ENCODE measurements at regions not wholly inside any gene's neighbourhood (a gene's known extent, or its start where the extent isn't known, plus 50 kb on each side); places are given as distances from the start of the nearest gene placed in this dataset.
"Not testable (repeated sequence)": the region's sequence is repeated elsewhere in the genome, so short reads cannot be mapped to it uniquely, and the experiment has no call there.

DNA sequence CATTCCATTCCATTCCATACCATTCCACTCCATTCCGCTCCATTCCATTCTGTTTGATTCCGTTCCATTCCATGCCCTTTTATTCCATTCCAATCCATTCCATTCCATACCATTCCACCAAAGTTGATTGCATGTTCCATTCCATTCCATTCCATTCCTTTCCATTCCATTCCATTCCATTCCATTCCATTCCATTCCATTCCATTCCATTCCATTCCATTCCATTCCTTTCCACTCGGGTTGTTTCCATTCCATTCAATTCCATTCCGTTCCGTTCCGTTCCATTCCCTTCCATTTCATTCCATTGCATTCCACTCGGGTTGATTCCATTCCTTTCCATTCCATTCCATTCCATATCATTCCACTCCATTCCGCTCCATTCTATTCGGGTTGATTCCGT, 152.7 kb downstream of the CWH43 start:
- H3K4me3 ChIP-seq (ENCODE audit: low read depth in 1 of 2, low read length in 2 of 2); H3K9me3 ChIP-seq (ENCODE audit: low read length); H3K9ac ChIP-seq (ENCODE audit: low read length); H3K27me3 ChIP-seq (ENCODE audit: control insufficient read depth in 1 of 2, insufficient read depth in 2 of 2, low read length in 2 of 2); H3K36me3 ChIP-seq (ENCODE audit: insufficient read depth, low read length); H3K27ac ChIP-seq (ENCODE audit: low read depth, low read length); H3K4me1 ChIP-seq (ENCODE audit: insufficient read depth, low read length): not testable (repeated sequence)

GRCh38 chr4:49139513-49139912, 153.4 kb downstream of the CWH43 start:
- H3K36me3 ChIP-seq (ENCODE audit: insufficient read depth, low read length); H3K4me1 ChIP-seq (ENCODE audit: insufficient read depth, low read length); H3K4me3 ChIP-seq (ENCODE audit: low read depth in 1 of 2, low read length in 2 of 2); H3K27me3 ChIP-seq (ENCODE audit: control insufficient read depth in 1 of 2, insufficient read depth in 2 of 2, low read length in 2 of 2); H3K27ac ChIP-seq (ENCODE audit: low read depth, low read length); H3K9ac ChIP-seq (ENCODE audit: low read length); H3K9me3 ChIP-seq (ENCODE audit: low read length): not testable (repeated sequence)

GRCh38 chr4:49140351-49140750, 154.3 kb downstream of the CWH43 start:
- not testable (repeated sequence) for H3K4me3 ChIP-seq (ENCODE audit: low read depth in 1 of 2, low read length in 2 of 2); H3K4me1 ChIP-seq (ENCODE audit: insufficient read depth, low read length); H3K9ac ChIP-seq (ENCODE audit: low read length); H3K9me3 ChIP-seq (ENCODE audit: low read length); H3K27me3 ChIP-seq (ENCODE audit: control insufficient read depth in 1 of 2, insufficient read depth in 2 of 2, low read length in 2 of 2); H3K36me3 ChIP-seq (ENCODE audit: insufficient read depth, low read length); H3K27ac ChIP-seq (ENCODE audit: low read depth, low read length)

DNA sequence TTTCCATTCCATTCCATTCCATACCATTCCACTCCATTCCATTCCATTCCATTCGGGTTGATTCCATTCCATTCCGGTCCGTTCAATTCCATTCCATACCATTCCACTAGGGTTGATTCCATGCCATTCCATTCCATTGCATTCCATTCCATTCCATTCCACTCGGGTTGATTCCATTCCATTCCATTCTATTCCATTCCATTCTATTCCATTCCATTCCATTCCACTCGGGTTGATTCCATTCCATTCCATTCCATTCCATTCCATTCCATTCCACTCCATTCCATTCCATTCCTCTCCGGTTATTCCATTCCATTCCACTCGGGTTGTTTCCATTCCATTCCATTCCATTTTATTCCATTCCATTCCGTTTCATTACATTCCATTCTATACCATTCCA, 155.9 kb downstream of the CWH43 start:
- not testable (repeated sequence) for H3K27ac ChIP-seq (ENCODE audit: low read depth, low read length); H3K4me3 ChIP-seq (ENCODE audit: low read depth in 1 of 2, low read length in 2 of 2); H3K9ac ChIP-seq (ENCODE audit: low read length); H3K9me3 ChIP-seq (ENCODE audit: low read length); H3K36me3 ChIP-seq (ENCODE audit: insufficient read depth, low read length); H3K4me1 ChIP-seq (ENCODE audit: insufficient read depth, low read length); H3K27me3 ChIP-seq (ENCODE audit: control insufficient read depth in 1 of 2, insufficient read depth in 2 of 2, low read length in 2 of 2)

GRCh38 chr4:49147143-49147542, 161.1 kb downstream of the CWH43 start:
- not testable (repeated sequence) for H3K4me1 ChIP-seq (ENCODE audit: insufficient read depth, low read length); H3K27me3 ChIP-seq (ENCODE audit: control insufficient read depth in 1 of 2, insufficient read depth in 2 of 2, low read length in 2 of 2); H3K4me3 ChIP-seq (ENCODE audit: low read depth in 1 of 2, low read length in 2 of 2); H3K9ac ChIP-seq (ENCODE audit: low read length); H3K36me3 ChIP-seq (ENCODE audit: insufficient read depth, low read length); H3K27ac ChIP-seq (ENCODE audit: low read depth, low read length)
- H3K9me3 ChIP-seq (ENCODE audit: low read length): peaks cover 15% of the 10 kb centered on the region

GRCh38 chr4:49147596-49147995, 161.5 kb downstream of the CWH43 start:
- H3K27me3 ChIP-seq (ENCODE audit: control insufficient read depth in 1 of 2, insufficient read depth in 2 of 2, low read length in 2 of 2): not testable (repeated sequence)

GRCh38 chr4:49149006-49149975, 163.2 kb downstream of the CWH43 start:
- H3K27me3 ChIP-seq (ENCODE audit: control insufficient read depth in 1 of 2, insufficient read depth in 2 of 2, low read length in 2 of 2); H3K27ac ChIP-seq (ENCODE audit: low read depth, low read length); H3K9ac ChIP-seq (ENCODE audit: low read length); H3K4me1 ChIP-seq (ENCODE audit: insufficient read depth, low read length); H3K36me3 ChIP-seq (ENCODE audit: insufficient read depth, low read length); H3K4me3 ChIP-seq (ENCODE audit: low read depth in 1 of 2, low read length in 2 of 2): not testable (repeated sequence)
- peaks cover 15% of the 10 kb centered on the region for H3K9me3 ChIP-seq (ENCODE audit: low read length)

More at GRCh38 chr4:49147596-49147995, 161.5 kb downstream of the CWH43 start:
- H3K9ac ChIP-seq (ENCODE audit: low read length); H3K4me1 ChIP-seq (ENCODE audit: insufficient read depth, low read length); H3K4me3 ChIP-seq (ENCODE audit: low read depth in 1 of 2, low read length in 2 of 2); H3K27ac ChIP-seq (ENCODE audit: low read depth, low read length); H3K36me3 ChIP-seq (ENCODE audit: insufficient read depth, low read length): not testable (repeated sequence)
- H3K9me3 ChIP-seq (ENCODE audit: low read length): peaks cover 15% of the 10 kb centered on the region

GRCh38 chr4:49150351-49151083, 164.4 kb downstream of the CWH43 start:
- H3K4me3 ChIP-seq (ENCODE audit: low read depth in 1 of 2, low read length in 2 of 2): peak overlapping the region in 1 of 2 donors; percentile 0
- H3K4me1 ChIP-seq (ENCODE audit: insufficient read depth, low read length); H3K27me3 ChIP-seq (ENCODE audit: control insufficient read depth in 1 of 2, insufficient read depth in 2 of 2, low read length in 2 of 2); H3K27ac ChIP-seq (ENCODE audit: low read depth, low read length); H3K9ac ChIP-seq (ENCODE audit: low read length); H3K36me3 ChIP-seq (ENCODE audit: insufficient read depth, low read length): not testable (repeated sequence)
- H3K9me3 ChIP-seq (ENCODE audit: low read length): peaks cover 15% of the 10 kb centered on the region

DNA sequence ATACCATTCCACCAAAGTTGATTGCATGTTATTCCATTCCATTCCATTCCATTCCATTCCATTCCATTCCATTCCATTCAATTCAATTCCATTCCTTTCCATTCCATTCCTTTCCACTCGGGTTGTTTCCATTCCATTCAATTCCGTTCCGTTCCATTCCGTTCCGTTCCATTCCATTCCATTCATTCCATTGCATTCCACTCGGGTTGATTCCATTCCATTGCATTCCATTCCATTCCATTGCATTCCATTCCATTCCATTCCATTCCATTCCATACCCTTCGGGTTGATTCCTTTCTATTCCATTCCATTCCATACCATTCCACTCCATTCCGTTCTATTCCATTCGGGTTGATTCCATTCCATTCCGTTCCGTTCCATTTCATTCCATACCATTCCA, 166.9 kb downstream of the CWH43 start:
- H3K9me3 ChIP-seq (ENCODE audit: low read length); H3K36me3 ChIP-seq (ENCODE audit: insufficient read depth, low read length); H3K4me3 ChIP-seq (ENCODE audit: low read depth in 1 of 2, low read length in 2 of 2); H3K27me3 ChIP-seq (ENCODE audit: control insufficient read depth in 1 of 2, insufficient read depth in 2 of 2, low read length in 2 of 2); H3K27ac ChIP-seq (ENCODE audit: low read depth, low read length); H3K4me1 ChIP-seq (ENCODE audit: insufficient read depth, low read length); H3K9ac ChIP-seq (ENCODE audit: low read length): not testable (repeated sequence)

DNA sequence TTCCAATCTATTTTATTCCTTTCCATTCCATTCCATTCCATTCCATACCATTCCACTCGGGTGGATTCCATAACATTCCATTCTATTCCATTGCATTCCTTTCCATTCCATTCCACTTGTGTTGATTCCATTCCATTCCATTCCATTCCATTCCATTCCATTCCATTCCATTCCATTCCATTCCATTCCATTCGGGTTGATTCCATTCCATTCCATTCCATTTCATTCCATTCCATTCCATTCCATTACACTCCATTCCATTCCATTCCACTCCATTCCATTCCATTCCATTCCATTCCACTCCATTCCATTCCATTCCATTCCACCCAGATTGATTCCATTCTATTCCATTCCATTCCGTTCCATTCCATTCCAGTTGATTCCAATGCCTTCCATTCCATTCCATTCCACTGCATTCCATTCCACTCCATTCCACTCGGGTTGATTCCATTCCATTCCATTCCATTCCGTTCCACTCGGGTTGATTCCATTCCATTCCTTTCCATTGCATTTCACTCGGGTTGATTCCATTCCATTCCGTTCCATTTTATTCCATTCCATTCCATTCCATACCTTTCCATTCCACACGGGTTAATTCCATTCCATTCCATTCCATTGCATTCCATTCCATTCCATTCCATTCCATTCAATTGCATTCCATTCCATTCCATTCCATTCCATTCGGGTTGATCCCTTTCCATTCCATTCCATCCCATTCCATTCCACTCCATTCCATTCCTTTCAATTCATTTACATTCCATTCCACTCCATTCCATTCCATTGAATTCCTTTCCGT, 168.4 kb downstream of the CWH43 start:
- not testable (repeated sequence) for H3K36me3 ChIP-seq (ENCODE audit: insufficient read depth, low read length); H3K4me3 ChIP-seq (ENCODE audit: low read depth in 1 of 2, low read length in 2 of 2); H3K9ac ChIP-seq (ENCODE audit: low read length); H3K27ac ChIP-seq (ENCODE audit: low read depth, low read length); H3K9me3 ChIP-seq (ENCODE audit: low read length); H3K4me1 ChIP-seq (ENCODE audit: insufficient read depth, low read length); H3K27me3 ChIP-seq (ENCODE audit: control insufficient read depth in 1 of 2, insufficient read depth in 2 of 2, low read length in 2 of 2)

GRCh38 chr4:49155270-49155669, 169.2 kb downstream of the CWH43 start:
- H3K27me3 ChIP-seq (ENCODE audit: control insufficient read depth in 1 of 2, insufficient read depth in 2 of 2, low read length in 2 of 2); H3K36me3 ChIP-seq (ENCODE audit: insufficient read depth, low read length); H3K4me1 ChIP-seq (ENCODE audit: insufficient read depth, low read length); H3K9ac ChIP-seq (ENCODE audit: low read length); H3K27ac ChIP-seq (ENCODE audit: low read depth, low read length); H3K4me3 ChIP-seq (ENCODE audit: low read depth in 1 of 2, low read length in 2 of 2); H3K9me3 ChIP-seq (ENCODE audit: low read length): not testable (repeated sequence)
